NOMO-1 treated with dmso at 0.1 percent for 144 hours (cell line): ENCODE measurements at regions not wholly inside any gene's neighbourhood (a gene's known extent, or its start where the extent isn't known, plus 50 kb on each side); places are given as distances from the start of the nearest gene placed in this dataset.

ENCODE experiments used
- DNase-seq: peaks from one replicate; lab custom pipeline; 2025; ENCODE audit not compliant: unreplicated experiment; lab: John Stamatoyannopoulos, UW

GRCh38 chr5:68352166-68352565 lies 136.6 kb downstream of the PIK3R1 start:
- DNase-seq, result no peak

GRCh38 chr5:68353605-68354004 lies 138.0 kb downstream of the PIK3R1 start:
- no peak for DNase-seq

GRCh38 chr5:68354315-68354714 lies 138.8 kb downstream of the PIK3R1 start:
- DNase-seq, result no peak

- no peak for DNase-seq
These were observed 140.7 kb downstream of the PIK3R1 start for GRCh38 chr5:68356216-68356615.

- no peak for DNase-seq
These were observed 141.1 kb downstream of the PIK3R1 start for GRCh38 chr5:68356623-68357022.

- no peak for DNase-seq
These were observed 144.1 kb downstream of the PIK3R1 start for GRCh38 chr5:68359699-68360098.

- DNase-seq, result no peak
These were observed 146.8 kb downstream of the PIK3R1 start for GRCh38 chr5:68362331-68362730.

GRCh38 chr5:68365889-68366288 lies 150.3 kb downstream of the PIK3R1 start:
- no peak for DNase-seq

GRCh38 chr5:68367287-68367686 lies 151.7 kb downstream of the PIK3R1 start:
- DNase-seq, result no peak

- DNase-seq, result no peak
These were observed 152.2 kb downstream of the PIK3R1 start for GRCh38 chr5:68367717-68368116.

- no peak for DNase-seq
These were observed 152.9 kb downstream of the PIK3R1 start for GRCh38 chr5:68368311-68369022.

GRCh38 chr5:68369023-68369359 lies 153.4 kb downstream of the PIK3R1 start:
- no peak for DNase-seq

- no peak for DNase-seq
These were observed 154.0 kb downstream of the PIK3R1 start for GRCh38 chr5:68369457-68370125.

- DNase-seq, result no peak
These were observed 154.6 kb downstream of the PIK3R1 start for GRCh38 chr5:68370196-68370595.

GRCh38 chr5:68371607-68372006 lies 156.1 kb downstream of the PIK3R1 start:
- DNase-seq, result no peak

GRCh38 chr5:68372161-68372560 lies 156.6 kb downstream of the PIK3R1 start:
- peak; percentile 32 for DNase-seq

GRCh38 chr5:68373050-68373449 lies 157.5 kb downstream of the PIK3R1 start:
- no peak for DNase-seq

GRCh38 chr5:68374796-68375518 lies 159.4 kb downstream of the PIK3R1 start:
- no peak for DNase-seq

- no peak for DNase-seq
These were observed 160.0 kb downstream of the PIK3R1 start for GRCh38 chr5:68375540-68375939.

- DNase-seq, result no peak
These were observed 161.4 kb downstream of the PIK3R1 start for GRCh38 chr5:68376935-68377334.

GRCh38 chr5:68377733-68378132 lies 162.2 kb downstream of the PIK3R1 start:
- no peak for DNase-seq

- no peak for DNase-seq
These were observed 162.8 kb downstream of the PIK3R1 start for GRCh38 chr5:68378204-68378820.
